Stimulated activated naive CD4-positive, alpha-beta T cell (primary cell): ENCODE measurements at regions not wholly inside any gene's neighbourhood (a gene's known extent, or its start where the extent isn't known, plus 50 kb on each side); places are given as distances from the start of the nearest gene placed in this dataset.

ENCODE experiments used
- DNase-seq, 6 experiments: peaks; one replicate each; lab custom pipeline; 2025; lab: John Stamatoyannopoulos, UW

DNA sequence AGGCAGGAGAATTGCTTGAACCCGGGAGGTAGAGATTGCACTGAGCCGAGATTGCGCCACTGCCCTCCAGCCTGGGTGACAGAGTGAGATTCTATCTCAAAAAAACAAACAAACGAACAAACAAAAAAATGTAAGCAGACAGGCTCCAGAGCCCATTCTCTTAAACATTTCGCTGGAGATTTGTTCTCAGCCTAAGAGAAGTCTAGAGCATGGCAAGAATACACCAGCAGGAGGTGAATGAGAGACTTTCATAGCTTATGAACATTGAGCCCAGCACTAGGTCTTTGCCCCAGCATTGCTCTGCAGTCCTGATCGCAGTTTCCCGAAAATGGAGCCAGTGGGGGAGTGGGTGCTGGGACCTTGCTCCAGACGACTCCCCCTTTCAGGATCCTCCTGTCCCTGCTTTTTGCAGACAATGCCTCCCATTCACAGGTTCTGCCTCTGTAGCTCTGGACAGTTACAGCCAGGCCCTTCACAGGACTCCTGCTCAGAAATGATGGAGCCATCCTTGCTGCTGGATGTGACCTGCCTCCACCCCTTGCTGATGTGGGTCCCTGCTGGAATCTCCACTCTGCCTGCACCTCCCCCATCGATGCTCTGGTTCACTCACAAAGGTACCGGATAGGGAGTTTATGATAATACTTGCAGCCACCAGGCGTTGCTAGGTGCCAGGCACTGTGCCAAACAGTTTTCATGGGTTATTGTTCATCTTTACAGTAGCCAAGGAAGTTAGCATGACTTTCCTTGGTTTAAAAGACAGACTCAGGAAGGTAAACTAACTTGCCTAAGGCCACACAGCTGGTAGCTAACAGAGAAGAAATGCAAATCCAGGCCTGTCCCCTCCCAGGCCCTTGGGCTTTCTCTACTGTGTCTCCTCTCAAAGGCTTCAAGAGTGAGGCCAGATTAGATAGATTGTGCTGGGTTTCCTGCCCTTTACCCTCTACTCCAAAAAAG, 329.7 kb upstream of the TLE3 start:
- DNase-seq: no peak

DNA sequence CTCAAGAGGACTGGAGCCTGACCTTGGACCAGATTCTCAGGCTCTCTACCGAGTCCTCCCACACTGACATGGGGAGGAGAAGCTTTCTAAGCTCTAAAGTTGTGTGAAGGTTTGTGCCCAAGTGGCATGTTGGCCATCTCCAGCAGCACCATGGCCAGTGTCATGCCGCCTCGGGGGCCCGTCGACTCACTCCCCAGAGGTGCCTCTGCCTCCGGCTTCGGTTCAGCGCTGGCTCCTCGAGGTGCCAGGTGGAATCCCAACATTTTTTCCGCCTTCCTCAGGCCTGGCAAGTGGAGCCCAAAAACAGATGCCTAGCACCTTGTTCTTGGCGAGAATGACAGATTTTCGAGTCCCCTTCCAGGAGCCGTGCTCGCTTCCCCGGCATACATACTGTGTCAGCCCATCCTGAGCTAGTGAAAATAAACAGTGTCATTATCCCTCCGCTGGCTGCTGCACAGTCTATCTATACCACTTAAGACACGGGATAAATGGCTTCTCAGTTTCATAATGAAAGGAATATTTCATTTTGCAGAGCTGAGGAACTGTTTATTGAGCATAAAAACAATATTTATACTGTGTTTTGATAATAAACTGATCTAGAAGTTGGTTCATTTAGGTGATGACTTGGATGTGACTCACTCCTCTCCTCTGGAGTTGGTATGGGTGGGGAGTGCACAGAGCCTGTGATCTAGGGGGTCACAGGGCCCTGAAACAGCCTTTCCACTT, 328.5 kb upstream of the TLE3 start:
- DNase-seq: no peak

DNA sequence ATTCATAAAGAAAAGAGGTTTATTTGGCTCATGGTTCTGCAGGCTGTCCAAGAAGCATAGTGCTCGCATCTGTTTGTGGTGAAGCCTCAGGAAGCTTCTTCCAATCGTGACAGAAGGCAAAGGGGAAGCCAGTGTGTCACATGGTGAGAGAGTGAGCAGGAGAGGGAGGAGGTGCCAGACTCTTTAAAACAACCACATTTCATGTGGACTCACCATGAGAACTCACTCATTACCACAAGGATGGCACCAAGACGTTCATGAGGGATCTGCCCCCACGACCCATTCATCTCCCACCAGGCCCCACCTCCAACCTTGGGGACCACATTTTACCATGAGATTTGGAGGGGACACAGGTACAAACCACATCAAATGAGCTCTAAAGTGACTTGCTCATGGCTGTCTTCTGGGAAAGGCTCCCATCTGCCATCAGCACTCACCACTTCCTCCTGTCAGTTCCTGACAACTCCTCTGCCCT, 327.3 kb upstream of the TLE3 start:
- peak in 2 of 6 experiments; percentile 6 to 8 for DNase-seq

DNA sequence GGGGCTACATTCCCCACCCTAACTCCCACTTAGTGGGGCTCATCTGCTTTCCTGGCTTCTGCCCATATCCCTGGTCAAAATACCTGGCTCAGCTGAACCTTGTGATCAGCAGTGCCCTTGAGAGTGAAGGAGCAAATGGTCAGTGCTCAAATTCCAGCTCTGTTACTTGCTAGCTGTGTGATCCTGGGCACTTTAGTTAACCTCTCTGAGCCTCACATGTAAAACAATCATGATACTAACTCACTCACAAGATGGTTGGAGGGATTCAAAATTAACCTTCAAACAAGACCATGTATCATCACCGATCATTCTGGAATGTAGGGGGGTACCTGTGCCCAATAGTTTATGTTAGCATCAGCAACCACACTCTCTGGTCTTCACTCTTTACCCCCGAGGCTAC, 325.6 kb upstream of the TLE3 start:
- no peak for DNase-seq

DNA sequence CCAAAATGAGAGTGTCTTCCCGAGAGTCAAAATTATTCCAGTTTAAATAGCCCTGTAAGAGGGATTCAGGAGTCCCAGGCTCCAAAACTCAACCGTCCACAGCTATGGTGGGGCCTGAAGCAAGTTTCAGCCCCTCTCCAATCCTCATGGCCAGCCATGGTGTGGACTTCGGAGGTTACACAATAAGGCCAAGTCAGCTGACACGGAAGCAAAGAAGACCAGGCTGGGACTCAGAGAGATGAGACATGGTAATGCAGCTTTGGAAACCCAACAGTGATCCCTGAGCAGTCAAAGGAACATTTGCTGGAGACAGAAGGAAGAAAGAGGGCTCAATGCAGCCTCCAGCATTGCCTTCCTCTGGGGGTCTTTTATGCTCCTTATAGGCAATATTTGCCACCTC, 324.6 kb upstream of the TLE3 start:
- no peak for DNase-seq

DNA sequence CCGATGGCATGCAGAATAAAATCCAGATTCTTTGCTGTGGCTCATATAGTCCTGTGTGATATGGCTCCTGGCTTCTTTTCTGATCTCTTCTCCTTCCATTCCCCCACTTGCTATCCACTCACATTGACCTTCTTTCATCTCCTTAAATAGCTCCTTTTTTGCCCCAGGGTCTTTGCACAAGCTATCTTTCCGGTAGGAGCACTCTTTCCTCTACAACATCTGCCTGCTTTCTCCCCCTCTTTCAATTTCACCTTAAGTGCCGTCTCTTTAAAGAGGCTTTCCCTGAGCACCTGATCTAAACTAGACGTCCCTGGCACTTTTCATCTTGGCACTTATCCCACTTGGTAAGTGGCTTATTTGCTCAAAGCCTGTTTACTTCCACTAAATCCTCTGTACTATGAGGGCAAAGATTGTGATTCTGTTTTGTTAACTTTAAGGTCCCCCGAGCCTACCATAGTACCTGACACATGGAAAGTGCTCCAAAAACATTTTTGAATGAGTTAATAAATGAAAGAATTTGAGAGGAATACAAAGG, 323.3 kb upstream of the TLE3 start:
- no peak for DNase-seq

DNA sequence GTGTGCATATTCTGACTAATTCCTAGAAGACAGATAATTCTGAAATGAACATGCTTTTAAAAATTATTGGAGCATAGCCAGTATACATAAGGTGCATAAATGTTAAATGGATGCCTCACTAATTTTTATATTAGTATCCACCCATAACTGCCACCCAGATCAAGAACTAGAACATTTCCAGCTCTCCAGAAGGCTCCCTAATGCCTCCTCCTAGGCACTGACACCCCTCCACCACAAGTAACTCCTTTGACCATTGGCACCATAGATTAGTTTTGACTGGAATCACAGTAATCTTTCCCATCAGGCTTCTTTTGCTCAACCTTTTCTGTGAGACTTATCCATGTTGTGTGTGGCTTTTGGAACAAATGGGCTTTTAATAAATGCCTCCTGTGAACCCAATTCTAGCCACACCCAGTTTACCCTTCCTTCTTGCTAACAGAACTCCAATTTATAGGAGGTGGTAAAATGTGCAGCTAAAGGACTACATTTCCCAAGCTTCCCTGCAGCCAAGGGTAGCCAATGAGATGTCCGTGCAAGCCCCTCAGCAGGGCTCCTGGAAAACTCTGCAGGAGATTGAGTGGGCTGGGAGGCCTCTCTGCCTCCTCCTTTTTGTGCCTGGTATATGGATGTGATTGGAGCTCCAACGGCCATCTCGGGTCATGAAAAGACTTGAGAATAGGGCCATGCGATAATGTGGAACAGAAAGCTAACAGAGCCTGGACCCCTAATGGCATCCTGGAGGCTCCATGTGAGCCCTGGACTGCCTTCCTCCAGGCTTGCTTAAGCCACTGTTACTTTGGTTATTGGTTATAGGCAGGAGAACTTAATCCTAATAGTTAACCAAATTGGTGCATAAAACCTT, 322.6 kb upstream of the TLE3 start:
- no peak for DNase-seq

DNA sequence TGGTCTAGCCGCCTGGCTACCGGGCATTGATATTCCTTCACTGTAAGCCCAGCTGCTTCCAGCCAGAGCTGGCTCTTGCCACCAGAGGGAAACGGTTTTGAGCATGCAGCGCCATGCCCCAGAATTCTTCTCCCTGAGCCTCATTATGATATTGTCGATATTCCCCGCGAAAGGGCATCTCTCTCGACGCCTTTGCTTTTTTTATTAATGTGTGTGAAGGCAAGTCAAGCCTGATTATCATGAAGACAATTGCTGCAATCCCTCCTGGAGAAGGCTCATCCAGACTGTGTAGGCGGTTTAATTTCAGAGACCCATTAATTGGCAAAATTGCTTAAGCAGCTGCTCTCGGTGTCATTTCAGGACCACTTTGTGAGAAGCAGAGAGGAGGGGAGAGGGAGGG, 321.2 kb upstream of the TLE3 start:
- DNase-seq: no peak

DNA sequence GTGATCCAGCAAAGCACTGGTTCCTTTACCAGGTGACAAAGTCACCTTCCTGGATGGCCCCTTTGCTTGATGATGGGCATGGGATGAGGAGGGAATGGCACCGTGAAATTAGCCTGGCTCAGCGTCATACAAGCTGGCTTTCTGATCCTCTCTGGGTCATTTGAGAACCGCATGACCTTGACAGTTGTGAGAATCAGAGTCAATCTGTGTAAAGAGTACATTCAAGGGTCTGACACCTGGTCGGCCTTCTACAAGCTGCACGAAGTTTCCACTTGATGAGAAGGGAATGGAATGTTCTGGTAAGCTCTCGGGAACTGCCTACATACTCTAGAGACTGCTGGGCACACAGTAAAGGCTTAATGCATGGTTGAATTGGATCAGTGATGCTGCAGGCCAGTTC, 319.8 kb upstream of the TLE3 start:
- no peak for DNase-seq

DNA sequence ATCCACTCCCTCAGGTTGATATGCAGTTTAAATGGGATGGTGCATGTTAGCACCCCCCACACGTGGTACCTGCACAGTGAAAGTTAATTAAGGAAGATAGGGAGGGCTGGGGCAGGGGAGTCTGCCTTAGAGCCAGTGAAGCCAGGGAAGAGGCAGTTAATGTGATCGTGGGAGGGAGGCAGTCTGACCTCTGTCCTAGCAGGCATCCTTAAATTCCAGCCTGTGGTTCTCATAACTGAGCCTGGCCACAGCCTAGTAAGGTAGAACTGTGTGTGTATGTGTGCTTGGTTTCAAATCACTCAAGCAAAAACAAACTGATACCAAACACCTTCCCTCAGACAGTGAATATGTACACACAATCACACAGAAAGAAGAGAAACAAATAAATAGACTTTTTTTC, 319.1 kb upstream of the TLE3 start:
- DNase-seq: no peak

DNA sequence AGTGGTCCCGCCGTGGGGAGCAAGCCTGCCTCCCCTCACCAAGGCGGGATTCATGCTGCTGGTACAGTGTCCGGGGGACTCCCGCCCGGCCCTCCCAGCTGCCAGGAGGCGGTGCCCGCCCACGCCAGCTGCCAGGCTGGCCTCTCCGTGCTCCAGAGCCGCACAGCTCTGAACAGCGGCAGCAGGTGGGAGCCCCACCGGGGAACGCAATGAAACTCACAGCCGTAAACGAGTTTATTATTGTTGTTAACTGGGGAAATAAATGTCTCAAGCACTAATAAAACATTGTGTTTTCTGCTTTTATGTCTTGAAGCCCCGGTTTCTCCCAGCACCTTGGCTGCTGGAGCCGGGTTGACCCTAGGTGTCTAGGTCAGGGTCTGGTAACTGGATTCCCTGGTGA, 317.7 kb upstream of the TLE3 start:
- DNase-seq: no peak

DNA sequence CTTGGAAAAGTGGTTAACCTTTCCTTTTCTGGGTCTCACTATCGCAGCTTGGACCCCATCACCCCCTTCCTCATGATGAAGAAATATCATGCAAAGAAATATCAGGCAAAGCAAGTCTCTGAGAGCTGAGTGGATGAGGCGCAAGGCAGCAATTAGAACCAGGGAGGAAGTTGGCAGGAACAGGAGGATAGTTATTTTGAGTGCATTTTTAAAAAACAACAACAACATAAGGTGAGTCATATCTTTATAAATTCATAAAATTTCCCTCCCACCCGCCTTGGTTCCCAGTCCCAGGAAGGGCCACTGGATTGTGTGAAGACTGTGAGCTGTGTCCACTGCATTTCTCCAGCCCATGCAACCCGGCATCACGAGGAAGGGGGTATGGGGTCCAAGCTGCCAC, 316.9 kb upstream of the TLE3 start:
- DNase-seq: no peak

DNA sequence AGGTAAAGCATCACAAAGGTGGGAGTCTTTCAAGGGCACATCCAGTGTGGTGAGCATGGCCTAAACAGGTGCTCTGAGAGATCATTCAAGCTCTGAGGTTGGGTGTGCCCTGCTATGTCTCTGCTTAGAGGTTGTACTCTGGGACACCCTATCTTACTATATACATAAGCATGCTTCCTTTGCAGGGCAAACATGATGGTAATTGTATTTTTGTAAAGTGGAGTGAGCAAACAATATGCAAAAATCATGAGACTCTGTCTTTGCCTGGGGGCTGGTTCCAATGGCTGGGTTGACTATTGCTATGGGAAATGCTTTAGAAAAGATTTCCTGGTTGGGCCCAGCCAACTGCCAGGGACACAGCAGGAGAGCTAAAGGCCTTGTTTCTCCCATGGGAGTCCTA, 315.1 kb upstream of the TLE3 start:
- no peak for DNase-seq

DNA sequence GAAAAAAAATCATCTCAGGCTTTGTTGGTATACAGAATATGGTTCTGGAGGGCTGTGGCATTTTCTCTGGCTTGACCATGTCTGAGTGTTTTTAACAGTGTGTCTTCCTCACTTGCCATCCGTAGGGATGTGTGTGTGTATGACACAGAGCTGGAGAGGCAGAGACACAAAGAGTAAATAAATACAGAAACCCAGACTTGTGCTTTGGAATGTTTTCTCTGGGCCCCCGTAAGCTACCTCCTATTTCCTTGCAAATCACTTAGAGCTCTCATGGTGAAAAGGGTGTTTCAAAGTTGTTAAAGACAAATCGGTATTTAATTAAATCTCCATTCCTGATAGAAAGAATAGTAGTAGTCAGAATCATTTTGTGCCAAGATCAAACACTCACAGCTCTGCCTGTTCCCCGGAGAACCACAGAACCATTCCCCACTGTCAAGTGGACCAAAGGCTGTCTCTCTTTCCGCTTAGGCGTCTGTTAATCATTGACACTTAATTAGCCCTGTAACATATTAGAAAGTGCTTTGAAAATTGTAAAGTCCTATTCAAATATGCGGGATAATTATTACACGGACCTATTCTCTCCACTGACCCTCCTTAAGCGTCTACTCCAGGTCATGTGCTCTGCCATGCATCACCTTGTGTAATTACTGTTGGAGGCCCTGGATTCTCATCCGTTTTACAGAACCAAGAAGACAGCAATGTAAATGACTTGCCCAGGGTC, 313.6 kb upstream of the TLE3 start:
- no peak for DNase-seq

DNA sequence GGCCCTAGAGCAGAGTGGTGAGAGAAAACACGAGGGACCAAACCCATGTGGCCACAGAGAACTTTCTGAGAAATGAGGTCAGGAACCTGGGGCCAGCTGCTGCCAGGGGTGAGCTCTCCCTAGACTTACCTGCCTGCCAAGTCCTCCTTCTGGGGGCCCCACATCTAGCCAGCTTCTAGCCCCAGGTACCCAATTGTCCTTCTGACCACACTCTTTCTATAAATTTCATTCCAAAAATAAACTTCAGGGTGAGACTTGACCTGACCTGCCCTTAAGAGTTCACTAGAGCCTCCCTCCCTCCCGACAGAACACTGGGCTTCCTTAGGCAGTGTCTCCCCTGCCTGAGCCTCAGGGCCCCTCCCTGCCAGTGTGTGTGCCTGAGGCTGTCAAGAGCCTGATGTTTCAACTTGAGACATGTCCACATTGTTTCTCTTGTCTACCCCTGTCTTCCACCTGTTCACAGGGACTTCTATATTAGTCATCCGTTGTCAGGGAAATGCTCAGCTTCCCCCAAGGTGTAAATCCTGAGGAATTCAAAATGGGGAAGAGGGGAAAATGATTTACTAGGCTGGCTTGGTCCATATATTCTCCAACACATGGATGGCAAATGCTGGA, 312.8 kb upstream of the TLE3 start:
- no peak for DNase-seq

DNA sequence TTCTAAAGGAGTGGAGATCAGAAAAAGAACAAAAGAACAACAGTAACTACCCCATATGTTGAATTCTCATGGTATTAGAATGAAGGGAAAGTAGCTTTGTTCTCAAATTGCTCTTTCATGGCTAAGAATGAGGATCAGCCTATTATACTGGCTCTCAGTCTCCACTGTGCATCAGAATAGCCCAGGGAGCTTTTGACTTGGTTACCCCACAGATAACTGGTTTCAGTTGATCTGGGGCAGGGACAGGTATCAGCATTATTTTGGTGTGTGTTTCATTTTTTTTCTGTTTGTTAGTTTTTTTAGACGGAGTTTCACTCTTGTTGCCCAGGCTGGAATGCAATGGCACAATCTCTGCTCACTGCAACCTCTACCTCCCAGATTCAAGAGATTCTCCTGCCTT, 311.7 kb upstream of the TLE3 start:
- DNase-seq: no peak

DNA sequence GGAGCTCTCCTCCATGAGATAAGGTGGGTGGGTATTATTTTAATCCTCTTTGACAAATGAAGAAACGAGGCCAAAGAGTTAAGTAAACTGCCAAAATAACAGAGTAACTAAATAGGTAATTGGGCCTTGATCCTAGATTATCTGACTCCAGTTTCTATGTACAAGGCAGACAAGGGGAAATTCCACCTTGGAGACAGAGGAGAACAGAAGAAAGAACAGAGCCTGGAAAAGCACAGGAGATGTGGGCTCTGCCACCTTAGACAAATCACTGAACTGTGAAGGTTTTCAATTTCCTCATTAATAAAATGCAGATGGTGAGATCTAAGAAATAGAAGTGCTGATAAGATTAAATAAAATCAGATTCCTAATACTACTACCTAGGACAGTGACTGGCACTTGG, 310.2 kb upstream of the TLE3 start:
- DNase-seq: no peak

DNA sequence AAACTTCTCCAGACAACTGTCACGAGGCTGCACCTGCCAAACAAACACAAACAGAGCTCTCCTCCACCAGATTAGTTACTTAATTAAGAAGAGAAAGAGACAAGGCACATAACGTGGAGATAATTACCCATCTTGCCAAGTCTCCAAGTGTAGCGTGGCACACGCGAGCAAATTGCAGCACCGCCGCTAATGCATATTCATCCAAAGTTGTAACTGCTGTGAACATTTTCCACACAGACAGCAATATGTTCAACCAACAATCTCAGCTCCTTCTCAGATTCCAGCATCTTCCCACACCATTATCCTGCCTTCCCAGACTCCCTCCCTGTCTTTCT, 309.6 kb upstream of the TLE3 start:
- DNase-seq: no peak

DNA sequence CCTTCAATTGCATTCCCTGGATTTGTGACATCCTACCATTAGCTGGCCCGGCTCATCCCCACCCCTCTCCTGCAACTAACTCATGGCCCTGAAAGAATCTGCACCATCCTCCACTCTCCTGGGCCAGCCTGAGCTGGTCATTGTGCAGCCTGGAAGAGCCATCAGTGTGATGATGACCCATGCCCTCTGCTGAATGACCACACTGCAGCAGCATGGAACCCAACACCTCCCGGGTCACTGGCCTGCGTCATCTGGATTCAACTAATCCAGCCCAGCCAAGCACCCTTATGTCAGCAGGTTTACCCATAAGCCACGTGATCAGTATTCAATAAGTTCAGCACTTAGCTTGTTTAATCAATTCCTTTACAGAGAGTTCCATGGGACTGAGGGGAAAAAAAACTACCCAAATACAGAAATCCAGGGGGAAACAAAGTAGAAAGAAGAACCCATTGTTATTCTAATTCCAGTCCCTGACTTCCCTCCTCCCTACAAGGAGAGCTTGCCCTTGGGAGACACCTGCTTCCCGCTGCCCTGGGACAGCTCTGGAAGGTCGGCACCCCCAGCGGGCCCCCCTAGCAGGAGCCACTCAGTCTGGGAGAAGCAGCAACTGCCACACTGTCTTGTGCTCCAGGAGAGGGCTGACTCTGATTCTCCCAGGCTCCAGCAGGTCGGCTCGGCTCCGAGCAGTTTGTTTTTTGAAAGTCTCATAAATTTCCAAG, 309.1 kb upstream of the TLE3 start:
- DNase-seq: no peak

DNA sequence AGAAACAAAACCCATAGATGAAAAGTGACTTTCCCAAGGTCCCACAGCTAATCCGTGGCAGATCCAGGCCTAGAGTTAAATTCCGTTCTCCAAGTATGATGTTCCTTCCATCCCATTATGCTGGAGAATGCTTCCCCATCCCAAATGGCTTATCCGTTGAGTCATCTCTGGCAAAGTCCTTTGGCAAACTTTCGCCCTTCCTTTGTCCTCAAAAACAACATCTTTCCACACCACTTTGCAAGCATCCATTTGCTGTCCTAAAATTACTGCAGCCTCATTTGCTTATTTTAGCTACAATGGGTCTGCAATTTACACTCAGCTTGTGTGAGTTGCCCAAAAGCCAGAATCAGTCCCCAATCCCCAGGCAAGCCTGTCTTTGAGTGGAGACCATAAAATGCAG, 304.0 kb upstream of the TLE3 start:
- no peak for DNase-seq
